ENCODE measurements at regions not wholly inside any gene's neighbourhood (a gene's known extent, or its start where the extent isn't known, plus 50 kb on each side); places are given as distances from the start of the nearest gene placed in this dataset.
"Not testable (repeated sequence)": the region's sequence is repeated elsewhere in the genome, so short reads cannot be mapped to it uniquely, and the experiment has no call there.

- ATAC-seq (ENCODE audit: low read depth); H3K9me1 ChIP-seq (ENCODE audit: insufficient read depth, low read length); H2AFZ ChIP-seq (replicated peaks; ENCODE audit: low read length, poor library complexity); H2BK15ac ChIP-seq (ENCODE audit: low read depth, low read length); H2BK20ac ChIP-seq (ENCODE audit: low read depth, low read length); H3K9ac ChIP-seq (ENCODE audit: low read depth, low read length); POLR2A ChIA-PET (ENCODE audit: unreplicated experiment); CTCF ChIA-PET; in situ Hi-C loops (cut with MboI; ENCODE audit: low sequenced_read_pairs); DNase-seq; H2AK9ac ChIP-seq (replicated peaks; ENCODE audit: low read depth, low read length, poor library complexity); H2BK120ac ChIP-seq (ENCODE audit: low read depth, low read length); H3K23ac ChIP-seq (ENCODE audit: low read depth, low read length); H3K14ac ChIP-seq (replicated peaks; ENCODE audit: low read depth, low read length); H4K20me1 ChIP-seq (ENCODE audit: insufficient read depth, low read length); H4K91ac ChIP-seq (ENCODE audit: insufficient read depth, low read depth, low read length); H4K5ac ChIP-seq (ENCODE audit: low read depth, low read length); H3K27ac ChIP-seq (ENCODE audit: insufficient read depth, low read length); H4K8ac ChIP-seq (ENCODE audit: low read depth in 2 of 2, low read length in 2 of 2); H3K4me1 ChIP-seq (ENCODE audit: control insufficient read depth, insufficient read depth, low read length); intact Hi-C loops (cut with micrococcal nuclease); H3K79me1 ChIP-seq (ENCODE audit: low read depth in 1 of 2, low read length in 2 of 2); H2AK5ac ChIP-seq (ENCODE audit: low read depth, low read length); dilution Hi-C loops (cut with HindIII; ENCODE audit: low sequenced_read_pairs, unreplicated experiment); H3K36me3 ChIP-seq (ENCODE audit: control insufficient read depth, insufficient read depth, low read length); H2BK5ac ChIP-seq (ENCODE audit: low read depth, low read length, poor library complexity, severe bottlenecking); H3K56ac ChIP-seq (ENCODE audit: extremely low read depth, insufficient read depth, low read length); H3K18ac ChIP-seq (ENCODE audit: low read depth, low read length); BruUV-seq (replicated peaks); H3K9me3 ChIP-seq (ENCODE audit: control insufficient read depth, insufficient read depth, low read length); H3K4me2 ChIP-seq (ENCODE audit: low read depth, low read length); H3K4ac ChIP-seq (ENCODE audit: low read depth, low read length); H3K27me3 ChIP-seq (ENCODE audit: control insufficient read depth, insufficient read depth, low read length); H3K4me3 ChIP-seq (ENCODE audit: insufficient read depth, low read depth, low read length): not testable (repeated sequence)
- WGBS, 2 experiments (ENCODE audit: extremely low coverage in 2 of 2, insufficient read length in 1 of 2) = no CpG with 5 or more reads among the region's 7 CpGs
Observed at GRCh38 chr2:130266836-130267235, 68.6 kb upstream of the TUBA3E start.

GRCh38 chr2:130265570-130266247, 67.5 kb upstream of the TUBA3E start:
- H3K56ac ChIP-seq (ENCODE audit: extremely low read depth, insufficient read depth, low read length); intact Hi-C loops (cut with micrococcal nuclease); H2AK9ac ChIP-seq (replicated peaks; ENCODE audit: low read depth, low read length, poor library complexity); H3K4ac ChIP-seq (ENCODE audit: low read depth, low read length); dilution Hi-C loops (cut with HindIII; ENCODE audit: low sequenced_read_pairs, unreplicated experiment); H2AK5ac ChIP-seq (ENCODE audit: low read depth, low read length); H3K4me1 ChIP-seq (ENCODE audit: control insufficient read depth, insufficient read depth, low read length); H3K4me2 ChIP-seq (ENCODE audit: low read depth, low read length); H4K91ac ChIP-seq (ENCODE audit: insufficient read depth, low read depth, low read length); H2BK20ac ChIP-seq (ENCODE audit: low read depth, low read length); H4K20me1 ChIP-seq (ENCODE audit: insufficient read depth, low read length); H3K27me3 ChIP-seq (ENCODE audit: control insufficient read depth, insufficient read depth, low read length); H4K8ac ChIP-seq (ENCODE audit: low read depth in 2 of 2, low read length in 2 of 2); ATAC-seq (ENCODE audit: low read depth); POLR2A ChIA-PET (ENCODE audit: unreplicated experiment); H3K14ac ChIP-seq (replicated peaks; ENCODE audit: low read depth, low read length); BruUV-seq (replicated peaks); H2BK5ac ChIP-seq (ENCODE audit: low read depth, low read length, poor library complexity, severe bottlenecking); H4K5ac ChIP-seq (ENCODE audit: low read depth, low read length); H2BK15ac ChIP-seq (ENCODE audit: low read depth, low read length); H3K9ac ChIP-seq (ENCODE audit: low read depth, low read length); H3K23ac ChIP-seq (ENCODE audit: low read depth, low read length); H2BK120ac ChIP-seq (ENCODE audit: low read depth, low read length); H2AFZ ChIP-seq (replicated peaks; ENCODE audit: low read length, poor library complexity); CTCF ChIA-PET; DNase-seq; H3K4me3 ChIP-seq (ENCODE audit: insufficient read depth, low read depth, low read length); in situ Hi-C loops (cut with MboI; ENCODE audit: low sequenced_read_pairs); H3K9me3 ChIP-seq (ENCODE audit: control insufficient read depth, insufficient read depth, low read length); H3K18ac ChIP-seq (ENCODE audit: low read depth, low read length); H3K9me1 ChIP-seq (ENCODE audit: insufficient read depth, low read length); H3K36me3 ChIP-seq (ENCODE audit: control insufficient read depth, insufficient read depth, low read length); H3K79me1 ChIP-seq (ENCODE audit: low read depth in 1 of 2, low read length in 2 of 2); H3K27ac ChIP-seq (ENCODE audit: insufficient read depth, low read length): not testable (repeated sequence)
- WGBS, 2 experiments (ENCODE audit: extremely low coverage in 2 of 2, insufficient read length in 1 of 2) = no CpG with 5 or more reads among the region's 12 CpGs

Measured in IMR-90 (cell line).